HepG2 (cell line): ENCODE measurements at regions not wholly inside any gene's neighbourhood (a gene's known extent, or its start where the extent isn't known, plus 50 kb on each side); places are given as distances from the start of the nearest gene placed in this dataset.

Source experiments
- CREB1 ChIP-seq, 2 experiments: fragments of 450-650 bp in 1 of 2; IDR thresholded peaks; 2 replicates each; pipeline ENCODE4 v1.6.1; 2016 to 2017; ENCODE audit warnings: control low read depth in 1 of 2, mild to moderate bottlenecking in 1 of 2, missing compliant biosample characterization in 1 of 2, missing genetic modification characterization in 1 of 2
- CREM ChIP-seq, 2 experiments: sonication (generic) in 1 of 2; formaldehyde crosslinking in 1 of 2; IDR thresholded peaks; 2 replicates each; pipeline versions ENCODE4 v1.4.0 to v1.6.1; 2016 to 2020; ENCODE audit warnings: antibody characterized with exemption in 1 of 2, mild to moderate bottlenecking in 1 of 2, missing genetic modification reagents in 1 of 2
- CTCF ChIP-seq: sonication (generic); formaldehyde crosslinking; IDR thresholded peaks from 2 replicates; pipeline ENCODE4 v1.5.0; 2020; ENCODE audit warnings: mild to moderate bottlenecking, missing genetic modification reagents, moderate library complexity
- EP300 ChIP-seq, 3 experiments: sonication (generic) in 1 of 3; formaldehyde crosslinking in 1 of 3; IDR thresholded peaks; 2 replicates each; pipeline versions ENCODE4 v1.5.1 to v1.6.1; 2011 to 2020; ENCODE audit warnings: low read depth in 2 of 3, low read length in 2 of 3, borderline replicate concordance in 1 of 3, improper control_type of control experiment in 1 of 3, mild to moderate bottlenecking in 1 of 3, missing genetic modification reagents in 1 of 3, moderate library complexity in 1 of 3
- ERF ChIP-seq: IDR thresholded peaks from 2 replicates; pipeline ENCODE4 v1.6.1; 2018; ENCODE audit warnings: missing biosample characterization, missing genetic modification reagents
- GLI4 ChIP-seq: sonication (generic); formaldehyde crosslinking; IDR thresholded peaks from 2 replicates; pipeline ENCODE4 v1.5.1; 2020; ENCODE audit warnings: missing genetic modification reagents, mild to moderate bottlenecking, moderate library complexity, borderline replicate concordance
- REST ChIP-seq, 2 experiments: IDR thresholded peaks; 2 replicates each; pipeline ENCODE4 v1.6.1; 2011 to 2012; ENCODE audit warnings: low read length in 2 of 2, borderline replicate concordance in 1 of 2, low read depth in 1 of 2, mild to moderate bottlenecking in 1 of 2, moderate library complexity in 1 of 2
- UBTF ChIP-seq: sonication (generic); formaldehyde crosslinking; IDR thresholded peaks from 2 replicates; pipeline ENCODE4 v1.4.0; 2020; ENCODE audit warnings: mild to moderate bottlenecking, missing genetic modification reagents
- ZBTB33 ChIP-seq: sonication (generic); formaldehyde crosslinking; IDR thresholded peaks from 2 replicates; pipeline ENCODE4 v1.4.0; 2020; ENCODE audit warnings: missing genetic modification reagents
- ZBTB34 ChIP-seq: sonication (generic); formaldehyde crosslinking; IDR thresholded peaks from 2 replicates; pipeline ENCODE4 v1.8.0; 2022; ENCODE audit warnings: mild to moderate bottlenecking, missing genetic modification reagents
- ZNF124 ChIP-seq: sonication (generic); formaldehyde crosslinking; IDR thresholded peaks from 2 replicates; pipeline ENCODE4 v1.4.0; 2020; ENCODE audit warnings: missing genetic modification reagents
- ZNF30 ChIP-seq: sonication (generic); formaldehyde crosslinking; IDR thresholded peaks from 2 replicates; pipeline ENCODE4 v1.5.0; 2020; ENCODE audit warnings: mild to moderate bottlenecking, missing genetic modification reagents

- no peak for TF ChIP-seq CTCF (CRISPR knock-in tag)
- TF ChIP-seq GLI4 = no peak
- TF ChIP-seq ZNF124 (CRISPR knock-in tag) = no peak
- TF ChIP-seq CREM (IDR thresholded peaks at IDR 0.05) = no peak
- no peak for TF ChIP-seq CREM (CRISPR knock-in tag; IDR thresholded peaks at IDR 0.05)
- TF ChIP-seq ZNF30 (CRISPR knock-in tag) = no peak
- TF ChIP-seq CREB1 (IDR thresholded peaks at IDR 0.05) = no peak
- TF ChIP-seq CREB1 (CRISPR knock-in tag; IDR thresholded peaks at IDR 0.05) = no peak
- TF ChIP-seq EP300 (IDR thresholded peaks at IDR 0.05; ENCODE audit: low read depth in 2 of 2, low read length in 2 of 2) = no peak
- no peak for TF ChIP-seq EP300 (CRISPR knock-in tag; IDR thresholded peaks at IDR 0.05; ENCODE audit: borderline replicate concordance)
- TF ChIP-seq ERF (CRISPR knock-in tag) = no peak
- TF ChIP-seq ZBTB33 = no peak
- no peak for TF ChIP-seq ZBTB34 (CRISPR knock-in tag)
- no peak for TF ChIP-seq UBTF (CRISPR knock-in tag)
- TF ChIP-seq REST (IDR thresholded peaks at IDR 0.05; ENCODE audit: borderline replicate concordance in 1 of 2, low read depth in 1 of 2, low read length in 2 of 2) = no peak
These were observed 2619.6 kb downstream of the PCDH7 start for GRCh38 chr4:33339762-33340161.
